ENCODE measurements at regions not wholly inside any gene's neighbourhood (a gene's known extent, or its start where the extent isn't known, plus 50 kb on each side); places are given as distances from the start of the nearest gene placed in this dataset.
"Not testable (repeated sequence)": the region's sequence is repeated elsewhere in the genome, so short reads cannot be mapped to it uniquely, and the experiment has no call there.

GRCh38 chr12:59431266-59431665 is 164.6 kb upstream of the SLC16A7 start:
- Histone ChIP-seq H3K9me3 (ENCODE audit: low read depth) (no peaks in the 10 kb centered on the region), H3K27ac (no peak overlapping the region), H3K4me2 (no peak overlapping the region), H4K20me1 (ENCODE audit: insufficient read depth, poor library complexity, severe bottlenecking) (no peaks in the 10 kb centered on the region), H2AFZ (no peak overlapping the region), H3K36me3 (replicated peaks; ENCODE audit: insufficient read depth, low read depth) (no peaks in the 10 kb centered on the region), H3K27me3 (no peaks in the 10 kb centered on the region), H3K4me3 (no peak overlapping the region), H3K79me2 (no peaks in the 10 kb centered on the region), H3K4me1 (ENCODE audit: insufficient read depth) (no peaks in the 10 kb centered on the region), H3K9me2 (replicated peaks; ENCODE audit: insufficient read depth) (no peaks in the 10 kb centered on the region)
- WGBS (ENCODE audit: low lambda C conversion rate, missing lambda C conversion rate): 66% methylated on average over 4 of the region's 4 CpGs
- TF ChIP-seq CTCF (IDR thresholded peaks at IDR 0.05; ENCODE audit: poor library complexity) (peak; percentile 37), EZH2phosphoT487 (IDR thresholded peaks at IDR 0.05; ENCODE audit: low read depth, severe bottlenecking, unreplicated experiment) (no peak), EZH2 (IDR thresholded peaks at IDR 0.05; ENCODE audit: borderline replicate concordance) (no peak)
- no peak for DNase-seq (ENCODE audit: low spot score)

DNA sequence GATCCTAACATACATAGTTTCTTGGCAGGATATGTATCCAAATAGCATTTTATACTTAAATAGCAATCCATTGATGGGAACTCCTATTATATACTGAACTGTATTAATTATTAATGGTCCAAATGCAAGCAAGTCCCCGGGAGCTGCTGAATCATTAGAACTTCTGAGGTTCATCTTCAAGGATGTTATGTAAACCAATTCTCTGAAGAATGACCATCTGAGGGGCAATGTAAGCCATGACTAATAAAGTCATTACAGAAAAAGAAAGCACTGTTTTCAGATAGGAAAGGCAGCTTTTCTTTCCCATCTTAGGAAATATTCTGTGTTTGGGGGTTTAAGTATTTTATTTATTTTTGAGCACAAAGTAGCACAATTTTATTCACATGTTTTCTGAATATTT is 166.1 kb upstream of the SLC16A7 start:
- Histone ChIP-seq H3K9me3 (ENCODE audit: low read depth) (no peaks in the 10 kb centered on the region), H3K27ac (no peak overlapping the region), H2AFZ (no peak overlapping the region), H3K4me2 (no peak overlapping the region), H4K20me1 (ENCODE audit: insufficient read depth, poor library complexity, severe bottlenecking) (no peaks in the 10 kb centered on the region), H3K27me3 (no peaks in the 10 kb centered on the region), H3K4me3 (no peak overlapping the region), H3K36me3 (replicated peaks; ENCODE audit: insufficient read depth, low read depth) (no peaks in the 10 kb centered on the region), H3K4me1 (ENCODE audit: insufficient read depth) (no peaks in the 10 kb centered on the region), H3K9me2 (replicated peaks; ENCODE audit: insufficient read depth) (no peaks in the 10 kb centered on the region), H3K79me2 (no peaks in the 10 kb centered on the region)
- WGBS (ENCODE audit: low lambda C conversion rate, missing lambda C conversion rate): 40% methylated on average over 1 of the region's 1 CpG
- no peak for TF ChIP-seq EZH2 (IDR thresholded peaks at IDR 0.05; ENCODE audit: borderline replicate concordance)
- TF ChIP-seq CTCF (IDR thresholded peaks at IDR 0.05; ENCODE audit: poor library complexity): no peak
- no peak for TF ChIP-seq EZH2phosphoT487 (IDR thresholded peaks at IDR 0.05; ENCODE audit: low read depth, severe bottlenecking, unreplicated experiment)
- no peak for DNase-seq (ENCODE audit: low spot score)

- no peak for DNase-seq (ENCODE audit: low spot score)
- H3K79me2 ChIP-seq: no peaks in the 10 kb centered on the region
- TF ChIP-seq CTCF (IDR thresholded peaks at IDR 0.05; ENCODE audit: poor library complexity) (no peak), EZH2 (IDR thresholded peaks at IDR 0.05; ENCODE audit: borderline replicate concordance) (no peak), EZH2phosphoT487 (IDR thresholded peaks at IDR 0.05; ENCODE audit: low read depth, severe bottlenecking, unreplicated experiment) (no peak)
- no peaks in the 10 kb centered on the region for H4K20me1 ChIP-seq (ENCODE audit: insufficient read depth, poor library complexity, severe bottlenecking)
- no peaks in the 10 kb centered on the region for H3K36me3 ChIP-seq (replicated peaks; ENCODE audit: insufficient read depth, low read depth)
- H3K4me1 ChIP-seq (ENCODE audit: insufficient read depth): no peaks in the 10 kb centered on the region
- no peak overlapping the region for H2AFZ ChIP-seq
- no peaks in the 10 kb centered on the region for H3K9me2 ChIP-seq (replicated peaks; ENCODE audit: insufficient read depth)
- no peak overlapping the region for H3K27ac ChIP-seq
- H3K27me3 ChIP-seq: no peaks in the 10 kb centered on the region
- H3K4me2 ChIP-seq: no peak overlapping the region
- 86% methylated on average over 3 of the region's 3 CpGs for WGBS (ENCODE audit: low lambda C conversion rate, missing lambda C conversion rate)
- no peak overlapping the region for H3K4me3 ChIP-seq
- no peaks in the 10 kb centered on the region for H3K9me3 ChIP-seq (ENCODE audit: low read depth)
These were observed 170.0 kb upstream of the SLC16A7 start for GRCh38 chr12:59425798-59426197.

DNA sequence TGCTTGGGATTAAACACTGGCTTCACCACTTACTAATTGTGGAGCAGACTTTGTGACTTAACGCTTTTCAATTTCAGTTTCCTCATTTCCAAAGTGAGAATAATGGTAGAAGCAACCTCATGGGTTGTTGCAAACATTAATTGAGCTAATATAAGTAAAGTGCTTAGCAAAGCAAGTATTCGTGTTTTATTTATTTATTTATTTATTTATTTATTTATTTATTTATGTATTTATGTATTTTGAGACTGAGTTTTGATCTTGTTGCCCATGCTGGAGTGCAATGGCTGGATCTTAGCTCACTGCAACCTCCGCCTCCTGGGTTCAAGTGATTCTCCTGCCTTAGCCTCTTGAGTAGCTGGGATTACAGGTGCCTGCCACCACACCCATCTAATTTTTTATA is 171.2 kb upstream of the SLC16A7 start:
- not testable (repeated sequence) for H3K4me1 ChIP-seq (ENCODE audit: insufficient read depth)
- WGBS (ENCODE audit: low lambda C conversion rate, missing lambda C conversion rate): 93% methylated on average over 3 of the region's 3 CpGs

More for the DNA sequence above, 171.2 kb upstream of the SLC16A7 start:
- not testable (repeated sequence) for H3K9me3 ChIP-seq (ENCODE audit: low read depth); H3K27ac ChIP-seq; DNase-seq (ENCODE audit: low spot score); H3K9me2 ChIP-seq (replicated peaks; ENCODE audit: insufficient read depth); H3K4me3 ChIP-seq; H3K27me3 ChIP-seq; H3K4me2 ChIP-seq; H4K20me1 ChIP-seq (ENCODE audit: insufficient read depth, poor library complexity, severe bottlenecking); H3K36me3 ChIP-seq (replicated peaks; ENCODE audit: insufficient read depth, low read depth); H2AFZ ChIP-seq; H3K79me2 ChIP-seq

Measured in hepatocyte (in vitro differentiated cells).